ENCODE measurements at regions not wholly inside any gene's neighbourhood (a gene's known extent, or its start where the extent isn't known, plus 50 kb on each side); places are given as distances from the start of the nearest gene placed in this dataset.

GRCh38 chr15:46452297-46452820, 817.5 kb downstream of the SQOR start:
- TF ChIP-seq CTCF (IDR thresholded peaks at IDR 0.05; ENCODE audit: insufficient read depth, low read length, poor library complexity, severe bottlenecking) (no peak), EZH2phosphoT487 (conservative IDR thresholded peaks at IDR 0.05; ENCODE audit: low read length) (no peak)

Measured in SU-DHL-6 (cell line).